Thyroid gland (tissue), 4 donors: ENCODE measurements at regions not wholly inside any gene's neighbourhood (a gene's known extent, or its start where the extent isn't known, plus 50 kb on each side); places are given as distances from the start of the nearest gene placed in this dataset.

ENCODE experiments used
- CTCF ChIP-seq, 6 experiments: fragments of 200-600 bp in 3 of 6; fragments of 450-650 bp in 3 of 6; sonication (generic) in 3 of 6; IDR thresholded peaks; one replicate each; pipeline ENCODE4 v1.5.1; 2016 to 2019; ENCODE audit warnings: antibody characterized with exemption in 6 of 6, mild to moderate bottlenecking in 2 of 6, inconsistent platforms in 1 of 6, moderate library complexity in 1 of 6
- POLR2A ChIP-seq, 2 donors: fragments of 450-650 bp; IDR thresholded peaks; one replicate each; pipeline ENCODE4 v1.6.1; 2017; ENCODE audit warnings: antibody characterized with exemption in 2 of 2, mild to moderate bottlenecking in 2 of 2, moderate library complexity in 1 of 2

GRCh38 chr6:84417260-84417659, 189.8 kb upstream of the CEP162 start:
- TF ChIP-seq CTCF (IDR thresholded peaks at IDR 0.05), result no peak
- TF ChIP-seq POLR2A (IDR thresholded peaks at IDR 0.05), result no peak
